GM12872 (cell line): ENCODE measurements at regions not wholly inside any gene's neighbourhood (a gene's known extent, or its start where the extent isn't known, plus 50 kb on each side); places are given as distances from the start of the nearest gene placed in this dataset.

Source experiments
- CTCF ChIP-seq: IDR thresholded peaks from 3 replicates; pipeline ENCODE4 v1.5.1; 2011; ENCODE audit warnings: low read depth, mild to moderate bottlenecking, low read length, moderate library complexity; ENCODE audit not compliant: insufficient read depth

GRCh38 chr22:47351836-47352579 lies 589.6 kb downstream of the TBC1D22A start:
- TF ChIP-seq CTCF, result no peak

GRCh38 chr22:47345025-47345424 lies 582.6 kb downstream of the TBC1D22A start:
- TF ChIP-seq CTCF, result no peak

GRCh38 chr22:47344414-47344813 lies 582.0 kb downstream of the TBC1D22A start:
- no peak for TF ChIP-seq CTCF

- TF ChIP-seq CTCF, result no peak
Measured at GRCh38 chr22:47343611-47344010, 581.2 kb downstream of the TBC1D22A start.

- no peak for TF ChIP-seq CTCF
Measured at GRCh38 chr22:47342446-47342845, 580.0 kb downstream of the TBC1D22A start.

GRCh38 chr22:47341464-47341863 lies 579.0 kb downstream of the TBC1D22A start:
- TF ChIP-seq CTCF, result no peak

GRCh38 chr22:47340851-47341436 lies 578.5 kb downstream of the TBC1D22A start:
- no peak for TF ChIP-seq CTCF
